ENCODE measurements at regions not wholly inside any gene's neighbourhood (a gene's known extent, or its start where the extent isn't known, plus 50 kb on each side); places are given as distances from the start of the nearest gene placed in this dataset.

DNA sequence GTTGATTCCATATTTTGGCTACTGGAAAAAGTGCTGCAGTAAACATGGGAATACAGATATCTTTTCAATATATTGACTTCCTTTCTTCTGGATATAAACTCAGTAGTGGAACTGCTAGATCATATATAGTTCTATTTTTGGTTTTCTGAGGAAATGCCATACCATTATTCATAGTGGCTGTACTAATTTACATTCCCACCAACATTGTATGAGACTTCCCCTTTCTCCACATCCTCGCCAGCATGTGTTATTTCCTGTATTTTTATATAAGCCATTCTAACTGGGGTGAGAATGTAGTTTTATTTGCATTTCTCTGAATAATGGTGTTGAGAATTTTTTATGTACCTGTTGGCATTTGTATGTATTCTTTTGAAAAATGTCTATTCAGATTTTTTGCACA lies 385.2 kb downstream of the NUF2 start:
- no peak for DNase-seq (ENCODE audit: low read depth, low spot score)
- no peak overlapping the region for H3K27ac ChIP-seq

DNA sequence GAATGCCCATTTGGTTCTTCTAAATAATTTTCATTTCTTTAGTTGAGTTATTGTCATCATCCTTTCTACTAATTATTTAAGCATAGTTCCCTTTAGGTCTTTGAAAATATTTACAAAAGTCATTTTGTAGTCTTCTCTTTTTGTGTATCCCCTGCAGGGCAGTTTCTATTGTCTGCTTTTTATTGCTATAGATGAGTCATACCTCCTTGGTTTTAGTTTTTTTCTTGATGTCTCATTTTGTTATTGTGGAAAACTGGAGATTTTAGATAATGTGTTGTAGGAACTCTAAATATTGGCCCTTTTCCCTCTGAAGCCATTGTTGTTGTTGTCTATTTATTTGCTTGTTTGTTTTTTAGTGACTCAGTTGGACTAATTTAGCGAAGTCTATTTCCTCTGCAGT lies 387.9 kb downstream of the NUF2 start:
- H3K27ac ChIP-seq: no peak overlapping the region
- no peak for DNase-seq (ENCODE audit: low read depth, low spot score)

DNA sequence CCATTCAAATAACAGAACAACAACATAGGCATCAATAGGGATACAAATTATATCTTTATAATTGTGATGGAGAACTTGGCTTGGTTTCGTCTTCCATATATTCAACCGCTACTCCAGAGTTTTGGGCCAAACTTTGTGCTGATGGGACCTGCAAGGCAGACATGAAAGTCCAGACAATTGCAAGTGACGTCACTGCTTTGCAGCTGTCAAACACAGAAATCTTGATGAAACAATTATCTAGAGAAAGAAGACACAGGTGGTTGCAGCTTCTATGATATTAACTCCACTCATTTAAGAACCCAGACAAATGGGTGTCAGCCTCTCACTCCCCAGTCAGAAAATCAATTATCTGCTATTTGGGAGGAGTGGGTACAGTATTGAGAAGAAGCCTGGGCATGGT lies 390.6 kb downstream of the NUF2 start:
- H3K27ac ChIP-seq: no peak overlapping the region
- DNase-seq (ENCODE audit: low read depth, low spot score): no peak

DNA sequence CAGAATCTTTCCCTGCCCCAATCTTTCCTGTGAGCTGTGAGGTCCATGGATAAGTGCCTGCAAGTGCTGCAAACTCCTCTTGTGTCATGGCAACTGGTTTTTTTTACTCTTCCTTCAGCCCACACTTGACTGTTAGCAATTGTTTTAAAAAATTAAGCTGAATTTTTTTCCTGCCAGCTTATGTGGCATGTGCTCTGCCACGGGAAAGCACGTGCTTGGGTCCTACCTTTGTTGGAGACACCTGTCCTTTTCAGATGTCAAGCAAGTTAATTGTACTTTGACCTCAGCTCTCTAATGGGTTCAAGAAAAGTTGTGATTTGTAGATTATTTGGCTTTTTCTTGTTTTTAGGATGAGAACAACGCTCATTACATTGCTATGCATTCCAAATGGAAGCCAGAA lies 398.5 kb downstream of the NUF2 start:
- DNase-seq (ENCODE audit: low read depth, low spot score): no peak
- H3K27ac ChIP-seq: no peak overlapping the region

DNA sequence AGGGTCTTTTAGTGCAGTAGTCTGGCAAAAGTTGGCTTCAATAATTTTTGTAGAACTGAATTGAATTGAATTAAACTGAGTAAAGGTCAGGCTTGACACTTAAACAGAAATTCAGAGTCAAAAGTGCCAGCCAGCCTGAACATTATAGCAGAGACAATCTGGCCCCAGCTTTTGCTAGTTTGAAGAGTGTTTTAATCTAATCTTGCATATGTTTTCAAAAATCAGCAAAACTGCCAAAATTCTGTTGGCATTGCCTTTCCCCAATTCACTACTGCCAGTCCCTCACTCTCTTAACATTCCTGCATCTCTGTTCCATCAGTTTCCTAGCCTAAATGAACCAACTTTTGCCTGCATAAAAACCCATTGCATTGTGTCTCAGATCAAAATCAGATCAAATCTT lies 403.8 kb downstream of the NUF2 start:
- no peak for DNase-seq (ENCODE audit: low read depth, low spot score)
- no peak overlapping the region for H3K27ac ChIP-seq

DNA sequence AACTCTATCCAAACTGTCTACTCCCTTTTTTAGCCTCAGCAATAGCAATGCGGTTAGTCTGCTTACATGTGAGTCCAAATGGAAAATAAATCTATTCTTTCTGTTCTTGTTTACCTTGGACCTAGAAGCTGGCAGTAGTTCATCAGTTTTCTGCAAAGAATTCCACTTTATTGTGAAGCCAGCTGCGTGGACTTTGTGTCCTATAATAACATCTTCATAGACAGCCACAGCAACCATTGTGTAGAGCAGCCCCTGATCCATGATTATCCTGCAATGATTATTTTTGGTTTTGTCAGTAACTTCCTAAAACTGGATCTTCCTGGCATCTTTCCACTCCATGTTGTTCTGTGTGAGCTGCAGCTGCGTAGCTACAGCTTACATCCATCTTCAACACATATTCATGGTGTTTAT lies 408.7 kb downstream of the NUF2 start:
- no peak for DNase-seq (ENCODE audit: low read depth, low spot score)

DNA sequence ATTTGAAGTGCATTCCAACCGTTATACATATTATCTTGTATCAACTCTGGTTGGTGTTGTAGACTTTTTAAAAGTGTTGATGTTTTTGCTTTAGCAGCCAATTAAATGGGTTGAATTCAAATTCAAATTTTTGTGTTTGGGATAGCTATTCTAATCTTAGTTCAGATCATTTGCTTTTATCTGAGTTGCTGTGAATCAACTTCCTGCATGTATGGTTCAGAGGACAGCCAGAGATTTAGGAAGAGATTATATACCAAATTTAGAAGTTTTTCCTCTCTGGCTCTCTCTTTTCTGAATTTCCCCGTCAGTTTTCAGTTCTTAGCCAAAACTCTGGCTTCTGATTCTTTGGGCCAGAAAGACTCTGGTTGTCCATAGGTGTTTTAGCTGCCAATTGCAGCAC lies 415.5 kb downstream of the NUF2 start:
- no peak overlapping the region for H3K27ac ChIP-seq
- no peak for DNase-seq (ENCODE audit: low read depth, low spot score)

More for the DNA sequence above, 408.7 kb downstream of the NUF2 start:
- H3K27ac ChIP-seq: no peak overlapping the region

DNA sequence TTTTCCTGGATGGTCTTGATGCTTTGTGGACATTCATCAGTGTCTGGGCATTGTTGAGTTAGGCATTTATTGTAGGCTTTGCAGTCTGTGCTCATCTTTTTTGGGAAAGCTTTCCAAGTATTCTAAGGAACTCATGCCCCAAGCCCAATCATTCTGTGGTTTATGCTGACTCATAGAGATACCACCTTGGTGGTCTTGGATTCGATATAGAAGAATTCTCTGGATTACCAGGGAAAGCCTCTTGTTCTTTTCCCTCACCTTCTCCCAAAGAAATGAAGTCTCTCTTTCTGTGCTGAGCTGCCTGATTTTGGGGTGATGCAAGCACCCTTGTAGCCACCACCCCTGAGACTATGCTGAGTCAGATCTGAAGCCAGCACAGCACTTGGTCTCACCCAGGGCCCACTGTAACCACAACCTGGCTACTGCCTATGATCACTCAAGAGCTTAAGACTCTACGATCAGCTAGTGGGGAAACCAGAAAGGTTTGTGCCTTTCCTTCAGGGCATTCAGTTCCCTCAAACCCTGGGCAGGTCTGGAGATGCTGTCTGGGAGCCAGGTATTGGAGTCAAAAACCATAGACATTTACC lies 422.6 kb downstream of the NUF2 start:
- DNase-seq (ENCODE audit: low read depth, low spot score): peak; percentile 27
- no peak overlapping the region for H3K27ac ChIP-seq

DNA sequence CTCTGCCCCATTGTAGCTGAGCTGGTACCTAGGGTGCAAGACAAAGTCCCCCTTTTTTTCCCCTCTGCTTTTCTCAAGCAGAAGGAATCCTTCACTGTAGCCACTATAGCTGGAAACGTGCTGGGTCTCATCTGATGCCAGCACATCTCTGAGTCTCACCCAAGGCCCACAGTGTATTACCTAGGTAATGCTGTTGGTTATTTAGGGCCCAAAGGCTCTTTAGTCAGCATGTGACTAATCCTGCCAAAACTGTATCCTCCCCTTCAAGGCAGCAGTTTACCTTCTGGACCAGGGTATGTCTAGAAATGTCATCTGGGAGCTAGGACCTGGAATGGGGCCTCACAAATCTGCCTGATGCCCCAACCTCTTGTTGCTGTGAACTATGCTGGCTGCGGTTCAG lies 423.4 kb downstream of the NUF2 start:
- DNase-seq (ENCODE audit: low read depth, low spot score): peak; percentile 36
- H3K27ac ChIP-seq: no peak overlapping the region

DNA sequence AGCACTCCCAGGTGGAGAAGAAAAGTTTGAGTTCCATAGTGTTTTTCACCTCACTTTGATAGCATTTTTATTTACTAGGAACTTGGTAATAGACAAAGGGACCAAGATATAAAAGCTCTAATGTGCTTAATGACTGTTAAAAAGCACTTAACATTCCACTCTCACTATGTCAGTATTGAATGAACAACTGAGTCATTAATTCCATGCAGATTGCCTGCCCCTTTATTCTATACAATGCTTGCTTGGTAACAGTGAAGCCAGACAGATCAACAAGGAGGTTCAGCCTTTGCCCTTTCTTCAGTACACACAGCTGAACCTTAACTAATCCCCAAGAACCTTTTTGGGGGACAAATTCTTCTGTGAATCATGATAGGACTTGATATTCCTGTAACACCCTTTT lies 425.5 kb downstream of the NUF2 start:
- no peak overlapping the region for H3K27ac ChIP-seq
- DNase-seq (ENCODE audit: low read depth, low spot score): no peak

DNA sequence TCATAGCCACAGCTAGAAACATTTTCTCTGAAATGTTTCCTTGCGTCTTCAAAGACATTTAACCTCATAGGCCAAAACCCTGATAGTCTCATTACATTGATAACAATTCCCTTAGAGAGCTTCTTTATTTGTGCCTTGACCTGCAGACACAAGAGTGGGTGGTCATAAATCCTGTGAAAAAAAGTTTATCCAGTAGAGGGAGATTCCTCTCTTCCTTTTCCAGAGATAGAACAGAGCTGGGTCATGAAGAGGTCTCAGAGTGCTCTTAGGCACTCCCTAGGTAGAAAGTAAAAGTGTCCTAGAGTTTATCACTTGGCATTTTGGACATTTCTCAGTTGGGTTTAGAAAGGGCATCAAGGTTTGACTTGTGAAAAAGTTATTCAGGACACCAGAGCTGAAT lies 426.1 kb downstream of the NUF2 start:
- DNase-seq (ENCODE audit: low read depth, low spot score): no peak
- H3K27ac ChIP-seq: no peak overlapping the region

DNA sequence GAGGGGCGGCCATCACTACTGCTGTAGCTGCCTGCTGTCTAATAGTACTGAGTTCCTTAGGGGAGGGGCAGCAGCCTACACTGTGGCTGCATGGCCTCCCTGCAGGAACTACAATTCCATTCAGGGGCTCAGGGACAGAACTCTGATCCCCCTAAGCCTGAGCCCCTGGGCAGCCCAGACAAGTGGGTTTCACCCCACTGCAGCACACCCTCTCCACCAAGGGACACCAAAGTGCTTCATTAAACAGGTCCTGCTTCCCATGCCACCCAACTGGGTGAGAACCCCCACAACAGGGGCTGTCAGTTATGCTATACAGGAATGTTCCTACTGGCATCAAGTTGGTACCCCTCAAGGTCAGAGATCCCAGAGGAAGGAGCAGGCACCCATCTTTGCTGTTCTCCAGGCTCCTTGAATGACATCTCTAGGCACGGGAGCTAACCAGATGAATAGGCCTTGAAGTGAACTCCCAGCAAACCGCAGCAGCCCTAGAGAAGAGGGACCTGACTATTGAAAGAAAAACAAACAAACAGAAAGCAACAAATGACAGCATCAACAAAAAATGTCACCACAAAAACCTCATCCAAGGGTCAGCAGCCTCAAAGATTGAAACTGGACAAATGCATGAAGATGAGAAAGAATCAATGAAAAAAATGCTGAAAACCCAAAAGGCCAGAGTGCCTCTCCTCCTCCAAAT lies 437.4 kb downstream of the NUF2 start:
- H3K27ac ChIP-seq: no peak overlapping the region
- DNase-seq (ENCODE audit: low read depth, low spot score): no peak

DNA sequence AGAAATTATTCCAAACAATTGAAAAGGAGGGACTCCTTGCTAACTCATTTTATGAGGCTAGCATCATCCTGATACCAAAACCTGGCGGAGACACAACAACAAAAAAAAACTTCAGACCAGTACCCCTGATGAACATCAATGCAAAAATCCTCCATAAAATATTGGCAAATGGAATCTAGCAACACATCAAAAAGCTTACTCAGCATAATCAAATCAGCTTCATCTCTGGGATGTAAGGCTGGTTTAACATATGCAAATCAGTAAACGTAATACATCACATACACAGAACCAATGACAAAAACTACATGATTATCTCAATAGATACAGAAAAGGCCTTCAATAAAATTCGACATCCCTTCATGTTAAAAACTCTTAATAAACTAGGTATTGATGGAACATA lies 440.1 kb downstream of the NUF2 start:
- no peak overlapping the region for H3K27ac ChIP-seq
- no peak for DNase-seq (ENCODE audit: low read depth, low spot score)

DNA sequence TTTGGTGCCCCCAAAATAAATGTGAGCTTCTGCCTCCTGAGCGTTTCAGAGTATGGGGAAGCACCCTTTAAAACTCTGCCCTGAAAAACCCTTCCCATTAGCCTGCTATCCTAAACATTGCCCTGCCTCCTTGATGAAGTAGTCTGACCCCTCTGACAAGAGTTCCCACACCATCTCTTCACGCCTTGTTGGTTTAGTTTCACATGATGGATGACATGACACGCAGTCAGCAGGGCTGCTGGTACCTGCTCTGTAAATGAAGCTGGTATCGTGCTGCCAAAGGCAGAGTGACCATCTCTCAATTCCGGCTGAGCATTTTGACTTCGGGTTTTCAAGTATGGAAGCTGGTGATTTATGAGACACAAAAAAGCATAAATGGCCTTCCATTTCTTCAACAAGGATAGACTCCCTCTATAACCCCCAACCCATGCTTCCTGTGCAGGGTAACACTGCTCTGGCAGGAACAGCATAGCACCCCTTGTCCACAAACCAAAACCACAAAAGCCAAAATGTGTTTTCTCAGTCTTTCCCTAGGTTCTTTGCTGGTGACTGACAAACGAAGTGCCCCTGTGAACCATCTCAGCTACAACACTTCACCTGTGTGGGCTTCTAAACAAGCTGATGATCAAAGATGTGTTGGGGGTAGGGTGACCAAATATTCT lies 444.6 kb downstream of the NUF2 start:
- no peak overlapping the region for H3K27ac ChIP-seq
- DNase-seq (ENCODE audit: low read depth, low spot score): no peak

DNA sequence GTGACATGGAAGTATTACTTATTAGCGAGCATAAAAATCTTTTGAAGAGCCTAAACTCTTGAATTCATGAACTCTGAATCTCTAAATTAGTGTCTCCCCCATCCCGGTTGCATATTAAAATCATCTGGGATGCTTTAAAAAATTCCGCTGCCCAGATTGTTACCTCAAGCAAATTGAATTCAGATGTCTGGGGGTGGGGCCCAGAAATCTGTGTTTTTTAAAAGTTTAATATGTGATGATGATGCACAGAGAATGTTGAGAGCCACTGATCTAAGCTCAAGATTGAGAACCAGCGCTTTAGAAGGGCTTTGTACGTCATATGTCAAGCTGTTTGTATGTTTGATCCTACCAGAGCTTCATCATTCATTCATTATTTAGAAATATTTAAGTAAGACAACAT lies 446.8 kb downstream of the NUF2 start:
- no peak for DNase-seq (ENCODE audit: low read depth, low spot score)
- no peak overlapping the region for H3K27ac ChIP-seq

DNA sequence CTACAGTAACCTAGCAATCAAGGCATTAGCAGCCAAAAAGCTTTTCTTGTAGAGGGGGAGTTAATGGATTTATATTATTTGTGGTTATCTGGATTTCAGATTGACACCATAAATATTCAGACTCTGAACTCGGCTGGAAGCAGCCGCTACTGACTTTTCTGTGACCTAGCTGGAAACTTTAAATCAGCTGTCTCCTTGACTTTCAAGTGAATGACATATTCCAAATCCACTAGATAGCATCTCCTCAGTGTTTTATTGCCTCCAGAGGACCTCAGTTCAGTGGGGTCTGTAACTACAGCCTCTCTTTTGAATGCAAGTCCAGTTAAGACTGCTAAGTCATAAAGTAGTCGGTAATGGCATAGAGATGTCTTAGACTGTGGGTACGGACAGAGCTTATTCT lies 448.5 kb downstream of the NUF2 start:
- no peak for DNase-seq (ENCODE audit: low read depth, low spot score)
- H3K27ac ChIP-seq: no peak overlapping the region

DNA sequence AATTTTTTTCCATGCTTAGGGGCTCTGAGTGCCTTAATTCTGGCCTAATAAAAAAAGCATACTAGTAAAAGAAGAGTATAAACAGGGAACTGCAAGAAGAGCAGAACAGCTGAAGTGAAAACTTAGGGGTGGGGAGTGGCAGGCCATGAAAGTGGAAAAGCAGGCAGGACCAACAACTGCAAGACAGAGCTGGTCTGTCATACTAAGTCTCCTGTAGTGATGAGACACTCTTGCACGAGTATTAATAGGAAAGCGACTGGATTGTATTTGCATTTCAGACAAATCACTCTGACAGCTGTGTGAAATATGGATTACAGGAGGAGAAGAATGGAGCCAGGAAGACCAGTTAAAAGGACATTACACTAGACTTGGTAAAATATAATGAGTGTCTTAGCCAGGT lies 449.9 kb downstream of the NUF2 start:
- DNase-seq (ENCODE audit: low read depth, low spot score): peak; percentile 2
- H3K27ac ChIP-seq: no peak overlapping the region

DNA sequence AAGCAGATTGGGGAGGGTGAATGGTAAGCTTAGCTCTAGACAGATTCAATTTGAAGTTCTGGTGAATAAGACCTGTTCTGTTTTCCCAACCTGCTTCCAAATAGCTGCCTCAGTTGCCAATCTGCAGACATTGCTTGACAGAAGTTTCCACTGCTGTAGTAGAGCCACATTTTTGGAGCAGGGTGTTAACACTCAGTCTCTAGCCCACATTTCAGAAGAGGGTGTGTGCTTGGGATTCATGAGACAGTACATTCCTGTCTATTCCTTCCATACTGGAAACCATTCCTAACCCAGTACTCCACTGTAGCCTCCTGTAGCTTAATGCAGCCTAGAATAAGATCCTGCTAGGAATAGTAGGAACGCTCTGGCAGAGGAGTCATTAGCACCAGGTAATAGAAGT lies 450.5 kb downstream of the NUF2 start:
- H3K27ac ChIP-seq: no peak overlapping the region
- no peak for DNase-seq (ENCODE audit: low read depth, low spot score)

DNA sequence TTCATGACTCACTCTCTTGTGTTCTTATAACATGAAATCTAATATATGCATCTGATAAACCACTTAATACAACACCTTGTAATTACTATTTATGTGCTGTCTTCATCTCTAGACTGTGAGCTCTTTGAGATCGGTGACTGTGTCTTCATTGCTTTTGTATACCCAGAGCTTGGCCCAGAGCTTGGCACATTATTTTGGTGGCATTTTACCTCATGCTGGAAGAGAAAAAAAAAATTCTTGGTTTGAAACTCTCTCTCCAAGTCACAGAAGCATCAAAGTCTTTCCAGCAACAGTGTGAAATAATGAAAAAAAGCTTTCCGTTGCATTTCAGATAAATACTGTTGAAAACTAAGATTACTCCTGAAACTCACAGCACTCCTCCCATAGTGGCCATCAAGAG lies 451.6 kb downstream of the NUF2 start:
- DNase-seq (ENCODE audit: low read depth, low spot score): no peak
- H3K27ac ChIP-seq: no peak overlapping the region

DNA sequence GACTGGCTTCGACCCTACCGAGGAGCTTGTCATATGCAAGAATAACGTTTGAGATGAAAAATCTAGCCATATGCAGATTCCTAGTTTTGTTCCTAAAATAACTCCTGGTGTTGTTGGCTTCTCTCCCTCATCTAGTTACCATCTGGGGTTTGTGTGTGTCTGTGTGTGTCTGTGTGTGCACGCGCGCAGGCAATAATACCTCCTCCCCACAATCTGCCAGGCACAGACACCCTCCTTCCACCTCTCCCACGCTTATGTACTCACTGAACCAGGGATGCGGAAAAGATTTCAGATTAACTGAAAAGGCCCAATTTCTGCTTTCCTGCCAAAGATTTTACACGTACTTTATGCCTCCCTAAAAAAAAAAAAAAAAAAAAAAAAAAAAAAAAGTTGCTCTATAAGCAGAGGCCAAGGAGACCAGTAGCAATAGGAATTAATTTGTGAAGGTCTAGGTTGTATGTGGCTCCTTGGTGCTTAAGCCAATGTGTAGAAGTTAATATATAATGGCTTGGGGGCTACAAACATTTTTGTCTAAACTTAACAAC lies 452.7 kb downstream of the NUF2 start:
- no peak overlapping the region for H3K27ac ChIP-seq
- no peak for DNase-seq (ENCODE audit: low read depth, low spot score)

DNA sequence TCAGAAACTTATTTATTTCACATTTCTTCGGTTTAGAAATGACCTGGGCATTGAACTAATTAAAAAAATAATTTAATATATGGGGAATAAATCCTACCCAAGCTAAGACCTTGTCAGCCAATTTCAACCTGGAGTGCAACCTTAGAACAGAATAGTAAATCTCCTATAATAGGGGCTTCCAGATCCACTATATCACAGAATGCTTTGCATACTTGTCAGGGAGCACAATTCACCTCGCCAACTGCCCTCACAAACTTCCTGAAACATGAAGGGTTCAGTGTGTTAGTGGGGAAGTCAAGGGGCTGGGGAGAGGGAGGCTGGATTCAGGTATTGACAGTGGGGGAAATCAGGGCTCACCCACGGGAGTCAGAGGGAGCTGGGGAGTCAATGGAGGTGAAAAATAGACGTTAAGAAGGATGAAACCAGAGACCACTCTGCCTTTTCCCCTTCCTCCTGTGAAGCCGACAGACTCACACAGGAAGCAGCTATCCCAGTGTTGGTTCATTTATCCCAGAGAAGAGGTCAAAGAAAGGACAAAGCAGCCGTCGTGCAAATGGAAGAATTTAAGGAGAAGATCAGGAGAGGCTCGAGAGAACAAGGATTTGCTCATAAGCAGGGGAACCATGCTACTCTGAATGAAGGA lies 453.3 kb downstream of the NUF2 start:
- no peak overlapping the region for H3K27ac ChIP-seq
- no peak for DNase-seq (ENCODE audit: low read depth, low spot score)

Data from epithelial cell of prostate (primary cell).